PC-3 (cell line): ENCODE measurements at regions not wholly inside any gene's neighbourhood (a gene's known extent, or its start where the extent isn't known, plus 50 kb on each side); places are given as distances from the start of the nearest gene placed in this dataset.

Source experiments
- ATAC-seq: fragments of 200-7000 bp; cut with Tn5 transposase; 2 replicates; pipeline ENCODE4 v1.9.1; 2020; ENCODE audit warnings: mild to moderate bottlenecking, moderate library complexity
- BruUV-seq: library from RNA; stranded (reverse); fragments of 400-500 nt; replicated peaks from 2 replicates; lab custom pipeline; 2021; lab: Mats Ljungman, UMichigan
- CTCF ChIA-PET: fragments of 300-600 bp; sonication (Branson Sonifier 250); formaldehyde crosslinking; loops from one replicate; lab custom pipeline; 2022; ENCODE audit warnings: antibody characterized with exemption; lab: Charles Lee
- POLR2A ChIA-PET: fragments of 300-600 bp; sonication (Branson Sonifier 250); formaldehyde crosslinking; loops from one replicate; lab custom pipeline; 2022; ENCODE audit warnings: antibody characterized with exemption; ENCODE audit not compliant: unreplicated experiment; lab: Charles Lee
- DNase-seq: peaks from one replicate; pipeline ENCODE4 v3.0.0-alpha.2; 2015
- H2AFZ ChIP-seq: fragments of 300-600 bp; sonication (generic); 2 replicates; pipeline ENCODE4 v1.6.0; 2016; ENCODE audit warnings: antibody characterized with exemption, low read length
- H3F3A ChIP-seq: fragments of 300-600 bp; sonication (generic); one replicate; pipeline ENCODE4 v1.6.0; 2017; ENCODE audit warnings: antibody characterized with exemption, low read length, control low read depth, mild to moderate bottlenecking; ENCODE audit not compliant: unreplicated experiment
- H3K27ac ChIP-seq: fragments of 300-600 bp; sonication (generic); 2 replicates; pipeline ENCODE4 v1.5.1; 2016; ENCODE audit warnings: mild to moderate bottlenecking, low read length
- H3K27me3 ChIP-seq: fragments of 300-600 bp; sonication (generic); 2 replicates; pipeline ENCODE4 v1.6.1; 2016; ENCODE audit warnings: low read length, mixed read lengths
- H3K36me3 ChIP-seq: fragments of 300-600 bp; sonication (generic); 2 replicates; pipeline ENCODE4 v1.6.1; 2016; ENCODE audit warnings: low read depth, mixed run types, low read length, mixed read lengths
- H3K4me1 ChIP-seq: fragments of 300-600 bp; sonication (generic); 2 replicates; pipeline ENCODE4 v1.5.1; 2016; ENCODE audit warnings: low read length; ENCODE audit not compliant: insufficient read depth
- H3K4me2 ChIP-seq: fragments of 300-600 bp; sonication (generic); 2 replicates; pipeline ENCODE4 v1.6.0; 2016; ENCODE audit warnings: low read length
- H3K4me3 ChIP-seq: fragments of 300-600 bp; sonication (generic); 2 replicates; pipeline ENCODE4 v1.5.1; 2016; ENCODE audit warnings: mild to moderate bottlenecking, low read length, mixed read lengths
- H3K79me2 ChIP-seq: fragments of 300-600 bp; sonication (generic); 2 replicates; pipeline ENCODE4 v1.6.1; 2017; ENCODE audit warnings: low read length, mixed read lengths
- H3K9ac ChIP-seq: fragments of 300-600 bp; sonication (generic); 2 replicates; pipeline ENCODE4 v1.6.0; 2016; ENCODE audit warnings: mild to moderate bottlenecking, low read length
- H3K9me2 ChIP-seq: fragments of 300-600 bp; sonication (generic); replicated peaks from 2 replicates; pipeline ENCODE4 v1.6.1; 2016; ENCODE audit warnings: mixed run types, low read length, mixed read lengths
- H3K9me3 ChIP-seq: fragments of 300-600 bp; sonication (generic); 2 replicates; pipeline ENCODE4 v1.6.1; 2016; ENCODE audit warnings: low read length, mixed read lengths
- H4K20me1 ChIP-seq: fragments of 300-600 bp; sonication (generic); 2 replicates; pipeline ENCODE4 v1.6.1; 2016; ENCODE audit warnings: low read length, mixed read lengths
- EZH2 ChIP-seq: fragments of 300-600 bp; sonication (generic); IDR thresholded peaks from one replicate; pipeline ENCODE4 v1.6.1; 2017; ENCODE audit warnings: antibody characterized with exemption, mild to moderate bottlenecking, low read length; ENCODE audit not compliant: unreplicated experiment
- EZH2phosphoT487 ChIP-seq: fragments of 300-600 bp; sonication (generic); IDR thresholded peaks from 2 replicates; pipeline ENCODE4 v1.6.1; 2018; ENCODE audit warnings: mild to moderate bottlenecking, antibody characterized with exemption, low read length, borderline replicate concordance
- intact Hi-C: fragments of 100-400 bp; cut with micrococcal nuclease; formaldehyde crosslinking; loops from 2 replicates; pipeline ENCODE4 v1.9.0; 2023
- TF ChIP-seq, protein P1 (sequence below): fragments of 300-600 bp; sonication (generic); conservative IDR thresholded peaks from 2 replicates; pipeline ENCODE4 v1.5.1; 2017; ENCODE audit warnings: antibody characterized with exemption, low read depth, mild to moderate bottlenecking, low read length

DNA sequence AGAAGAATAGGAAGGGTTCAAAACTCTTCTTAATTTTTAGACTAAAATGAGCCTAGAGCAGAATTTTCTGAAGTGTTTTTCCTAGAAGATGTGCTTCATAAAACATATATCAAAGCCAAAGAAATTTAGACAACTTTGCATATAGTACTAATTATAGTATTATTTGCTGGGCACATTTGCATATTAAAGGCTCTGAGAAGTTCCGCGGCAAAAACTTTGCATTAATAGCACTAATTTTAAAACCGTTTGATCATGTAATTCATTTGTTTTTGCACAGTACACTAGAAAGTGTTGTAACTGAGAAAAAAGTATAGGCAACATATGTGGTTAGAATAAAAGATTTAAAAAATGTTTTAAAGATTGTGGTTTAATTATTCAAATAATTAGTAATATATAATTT, 412.0 kb upstream of the NR2F2 start:
- Histone ChIP-seq H3K36me3 (no peaks in the 10 kb centered on the region), H3K9me3 (no peaks in the 10 kb centered on the region), H2AFZ (no peak overlapping the region), H3K9me2 (no peaks in the 10 kb centered on the region), H3K27ac (no peak overlapping the region), H4K20me1 (no peaks in the 10 kb centered on the region), H3K9ac (no peak overlapping the region), H3K4me3 (no peak overlapping the region), H3F3A (no peaks in the 10 kb centered on the region), H3K27me3 (no peaks in the 10 kb centered on the region), H3K4me2 (no peak overlapping the region), H3K4me1 (no peaks in the 10 kb centered on the region), H3K79me2 (no peaks in the 10 kb centered on the region)
- TF ChIP-seq EZH2 (no peak), EZH2phosphoT487 (no peak)
- TF ChIP-seq, protein P1, sequence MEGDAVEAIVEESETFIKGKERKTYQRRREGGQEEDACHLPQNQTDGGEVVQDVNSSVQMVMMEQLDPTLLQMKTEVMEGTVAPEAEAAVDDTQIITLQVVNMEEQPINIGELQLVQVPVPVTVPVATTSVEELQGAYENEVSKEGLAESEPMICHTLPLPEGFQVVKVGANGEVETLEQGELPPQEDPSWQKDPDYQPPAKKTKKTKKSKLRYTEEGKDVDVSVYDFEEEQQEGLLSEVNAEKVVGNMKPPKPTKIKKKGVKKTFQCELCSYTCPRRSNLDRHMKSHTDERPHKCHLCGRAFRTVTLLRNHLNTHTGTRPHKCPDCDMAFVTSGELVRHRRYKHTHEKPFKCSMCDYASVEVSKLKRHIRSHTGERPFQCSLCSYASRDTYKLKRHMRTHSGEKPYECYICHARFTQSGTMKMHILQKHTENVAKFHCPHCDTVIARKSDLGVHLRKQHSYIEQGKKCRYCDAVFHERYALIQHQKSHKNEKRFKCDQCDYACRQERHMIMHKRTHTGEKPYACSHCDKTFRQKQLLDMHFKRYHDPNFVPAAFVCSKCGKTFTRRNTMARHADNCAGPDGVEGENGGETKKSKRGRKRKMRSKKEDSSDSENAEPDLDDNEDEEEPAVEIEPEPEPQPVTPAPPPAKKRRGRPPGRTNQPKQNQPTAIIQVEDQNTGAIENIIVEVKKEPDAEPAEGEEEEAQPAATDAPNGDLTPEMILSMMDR = no peak
- no TSS peak for BruUV-seq
- no peak for ATAC-seq
- POLR2A ChIA-PET = no interaction called here
- DNase-seq = no peak
- intact Hi-C loops = no loop called here
- CTCF ChIA-PET = no interaction called here

DNA sequence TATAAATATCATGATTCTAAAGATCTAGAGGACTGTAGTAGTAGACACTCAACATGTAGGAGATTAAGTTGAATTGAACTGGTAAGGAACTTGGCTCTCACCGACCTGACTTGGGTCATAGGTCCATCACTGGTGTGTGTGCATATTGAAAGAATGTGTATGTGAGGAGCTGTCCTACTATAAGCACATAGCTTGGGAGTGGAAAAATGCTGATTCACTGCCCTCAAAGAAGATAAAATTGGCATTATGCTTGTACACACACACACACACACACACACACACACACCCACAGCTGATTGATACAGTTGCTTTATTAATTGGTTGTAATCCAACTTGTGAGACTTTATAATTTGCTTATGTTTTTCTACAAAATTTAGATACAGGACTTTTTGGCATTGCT, 411.0 kb upstream of the NR2F2 start:
- Histone ChIP-seq H3K36me3 (no peaks in the 10 kb centered on the region), H3K79me2 (no peaks in the 10 kb centered on the region), H3K9me2 (no peaks in the 10 kb centered on the region), H3F3A (no peaks in the 10 kb centered on the region), H4K20me1 (no peaks in the 10 kb centered on the region), H3K27ac (no peak overlapping the region), H2AFZ (no peak overlapping the region), H3K9ac (no peak overlapping the region), H3K4me2 (no peak overlapping the region), H3K4me3 (no peak overlapping the region), H3K4me1 (no peaks in the 10 kb centered on the region), H3K9me3 (no peaks in the 10 kb centered on the region), H3K27me3 (no peaks in the 10 kb centered on the region)
- CTCF ChIA-PET = no interaction called here
- DNase-seq = no peak
- ATAC-seq = no peak
- TF ChIP-seq, protein P1 = no peak
- no peak for TF ChIP-seq EZH2phosphoT487
- no peak for TF ChIP-seq EZH2
- no TSS peak for BruUV-seq
- intact Hi-C loops = no loop called here
- POLR2A ChIA-PET = no interaction called here

DNA sequence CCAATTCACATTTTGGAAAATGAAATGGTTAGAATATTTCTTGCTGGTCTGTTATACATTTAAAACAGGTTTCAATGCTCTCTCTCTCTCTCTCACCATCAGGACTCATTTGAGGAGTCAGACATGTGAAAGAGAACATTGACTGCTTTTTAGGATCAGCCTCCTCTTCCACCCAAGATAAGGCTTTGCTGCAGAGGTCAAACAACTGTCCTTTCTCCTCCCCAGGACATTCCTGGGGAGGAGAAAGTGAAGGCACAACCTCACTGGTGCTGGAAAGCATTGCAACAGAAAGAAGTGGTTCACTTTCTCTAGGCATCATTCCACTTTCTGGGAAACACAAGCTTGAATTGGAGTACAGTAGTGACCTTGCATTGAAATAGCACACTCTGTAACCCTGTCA, 409.1 kb upstream of the NR2F2 start:
- Histone ChIP-seq H3K4me3 (no peak overlapping the region), H3K27me3 (no peaks in the 10 kb centered on the region), H3K9me3 (no peaks in the 10 kb centered on the region), H3K79me2 (no peaks in the 10 kb centered on the region), H3K27ac (no peak overlapping the region), H3K9me2 (no peaks in the 10 kb centered on the region), H2AFZ (no peak overlapping the region), H3F3A (no peaks in the 10 kb centered on the region), H3K4me2 (no peak overlapping the region), H3K9ac (no peak overlapping the region), H3K4me1 (no peaks in the 10 kb centered on the region), H3K36me3 (no peaks in the 10 kb centered on the region), H4K20me1 (no peaks in the 10 kb centered on the region)
- intact Hi-C loops = no loop called here
- POLR2A ChIA-PET = no interaction called here
- no TSS peak for BruUV-seq
- CTCF ChIA-PET = no interaction called here
- DNase-seq (no peak), ATAC-seq (no peak)
- TF ChIP-seq EZH2phosphoT487 (no peak), EZH2 (no peak)
- TF ChIP-seq, protein P1 = no peak
